PFSK-1 (cell line): ENCODE measurements at regions not wholly inside any gene's neighbourhood (a gene's known extent, or its start where the extent isn't known, plus 50 kb on each side); places are given as distances from the start of the nearest gene placed in this dataset.

Experiments
- FOXP2 ChIP-seq: optimal IDR thresholded peaks from 2 replicates; pipeline ENCODE3; 2011; ENCODE audit warnings: borderline replicate concordance, control low read depth, inconsistent platforms; ENCODE audit not compliant: insufficient read depth; ENCODE audit errors: extremely low read length, extremely low read depth
- POLR2AphosphoS5 ChIP-seq: IDR thresholded peaks from 2 replicates; pipeline ENCODE4 v1.6.1; 2012; ENCODE audit warnings: low read depth, mild to moderate bottlenecking, control low read depth, low read length, moderate library complexity
- SIN3A ChIP-seq: IDR thresholded peaks from 2 replicates; pipeline ENCODE4 v1.6.1; 2012; ENCODE audit warnings: mild to moderate bottlenecking, low read length, moderate library complexity, borderline replicate concordance; ENCODE audit not compliant: insufficient read depth
- TAF1 ChIP-seq: IDR thresholded peaks from 2 replicates; pipeline ENCODE4 v1.6.1; 2012; ENCODE audit warnings: low read length, control low read depth, borderline replicate concordance; ENCODE audit not compliant: insufficient read depth
- TF ChIP-seq, protein P1 (sequence below), 2 experiments: IDR thresholded peaks; 2 replicates each; pipeline versions ENCODE4 v1.6.1 to v1.8.0; 2011 to 2012; ENCODE audit warnings: low read depth in 2 of 2, low read length in 2 of 2, control low read depth in 1 of 2, inconsistent platforms in 1 of 2, mild to moderate bottlenecking in 1 of 2, moderate library complexity in 1 of 2; ENCODE audit not compliant: insufficient read depth in 1 of 2

GRCh38 chr1:70778056-70778762, 269.4 kb downstream of the PTGER3 start:
- no peak for TF ChIP-seq SIN3A
- no peak for TF ChIP-seq FOXP2
- TF ChIP-seq TAF1 = no peak
- TF ChIP-seq, protein P1, sequence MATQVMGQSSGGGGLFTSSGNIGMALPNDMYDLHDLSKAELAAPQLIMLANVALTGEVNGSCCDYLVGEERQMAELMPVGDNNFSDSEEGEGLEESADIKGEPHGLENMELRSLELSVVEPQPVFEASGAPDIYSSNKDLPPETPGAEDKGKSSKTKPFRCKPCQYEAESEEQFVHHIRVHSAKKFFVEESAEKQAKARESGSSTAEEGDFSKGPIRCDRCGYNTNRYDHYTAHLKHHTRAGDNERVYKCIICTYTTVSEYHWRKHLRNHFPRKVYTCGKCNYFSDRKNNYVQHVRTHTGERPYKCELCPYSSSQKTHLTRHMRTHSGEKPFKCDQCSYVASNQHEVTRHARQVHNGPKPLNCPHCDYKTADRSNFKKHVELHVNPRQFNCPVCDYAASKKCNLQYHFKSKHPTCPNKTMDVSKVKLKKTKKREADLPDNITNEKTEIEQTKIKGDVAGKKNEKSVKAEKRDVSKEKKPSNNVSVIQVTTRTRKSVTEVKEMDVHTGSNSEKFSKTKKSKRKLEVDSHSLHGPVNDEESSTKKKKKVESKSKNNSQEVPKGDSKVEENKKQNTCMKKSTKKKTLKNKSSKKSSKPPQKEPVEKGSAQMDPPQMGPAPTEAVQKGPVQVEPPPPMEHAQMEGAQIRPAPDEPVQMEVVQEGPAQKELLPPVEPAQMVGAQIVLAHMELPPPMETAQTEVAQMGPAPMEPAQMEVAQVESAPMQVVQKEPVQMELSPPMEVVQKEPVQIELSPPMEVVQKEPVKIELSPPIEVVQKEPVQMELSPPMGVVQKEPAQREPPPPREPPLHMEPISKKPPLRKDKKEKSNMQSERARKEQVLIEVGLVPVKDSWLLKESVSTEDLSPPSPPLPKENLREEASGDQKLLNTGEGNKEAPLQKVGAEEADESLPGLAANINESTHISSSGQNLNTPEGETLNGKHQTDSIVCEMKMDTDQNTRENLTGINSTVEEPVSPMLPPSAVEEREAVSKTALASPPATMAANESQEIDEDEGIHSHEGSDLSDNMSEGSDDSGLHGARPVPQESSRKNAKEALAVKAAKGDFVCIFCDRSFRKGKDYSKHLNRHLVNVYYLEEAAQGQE (IDR thresholded peaks at IDR 0.05; ENCODE audit: insufficient read depth in 1 of 2, low read depth in 2 of 2, low read length in 2 of 2) = no peak
- TF ChIP-seq POLR2AphosphoS5 = no peak

- TF ChIP-seq, protein P1 (IDR thresholded peaks at IDR 0.05; ENCODE audit: insufficient read depth in 1 of 2, low read depth in 2 of 2, low read length in 2 of 2) = no peak
Observed at GRCh38 chr1:70778934-70779333, 268.7 kb downstream of the PTGER3 start.

DNA sequence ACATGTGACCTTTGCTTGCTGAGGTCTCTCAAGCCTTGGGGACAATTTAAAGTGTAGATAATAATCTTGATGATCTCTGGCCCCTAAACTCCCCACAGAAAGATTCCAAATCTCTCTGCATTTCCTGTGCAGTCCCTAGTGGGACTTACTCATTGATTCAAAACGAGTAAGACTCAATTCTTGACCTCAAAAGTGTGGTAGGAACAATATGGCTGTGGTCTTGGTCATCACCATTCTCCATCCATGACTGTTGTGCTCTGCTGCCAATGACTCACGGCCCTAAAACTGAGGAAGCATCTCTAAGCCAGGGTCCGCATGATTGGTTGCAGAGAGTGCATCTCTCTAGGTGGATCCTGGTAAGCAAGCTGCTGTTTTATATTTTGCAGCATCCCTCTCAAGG, 268.0 kb downstream of the PTGER3 start:
- TF ChIP-seq, protein P1 (IDR thresholded peaks at IDR 0.05; ENCODE audit: insufficient read depth in 1 of 2, low read depth in 2 of 2, low read length in 2 of 2) = no peak
- TF ChIP-seq SIN3A = no peak
- no peak for TF ChIP-seq TAF1
- TF ChIP-seq FOXP2 = no peak
- no peak for TF ChIP-seq POLR2AphosphoS5

DNA sequence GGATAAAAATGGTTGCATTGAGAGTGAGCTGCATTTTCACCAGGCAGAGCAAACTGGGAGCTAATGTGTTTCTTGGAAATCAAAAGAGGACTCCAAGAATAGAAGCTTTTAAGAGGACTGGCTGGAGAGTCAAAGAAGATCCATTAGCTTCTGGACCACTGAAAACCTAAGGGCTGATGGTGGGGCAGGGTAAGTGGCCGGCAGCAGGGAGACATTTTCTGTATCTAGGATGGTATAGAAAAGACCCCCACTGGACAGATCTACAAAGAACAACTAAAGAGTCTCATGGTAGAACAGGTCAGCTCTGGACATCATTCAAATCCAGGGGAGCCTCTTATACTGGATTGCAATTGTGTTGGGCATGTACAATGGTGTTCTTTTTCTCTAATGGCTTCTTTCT, 262.3 kb downstream of the PTGER3 start:
- TF ChIP-seq POLR2AphosphoS5 = no peak
- TF ChIP-seq, protein P1 (IDR thresholded peaks at IDR 0.05; ENCODE audit: insufficient read depth in 1 of 2, low read depth in 2 of 2, low read length in 2 of 2) = no peak
- TF ChIP-seq FOXP2 = no peak
- TF ChIP-seq SIN3A = no peak
- no peak for TF ChIP-seq TAF1
